OCI-LY3 (cell line): ENCODE measurements at regions not wholly inside any gene's neighbourhood (a gene's known extent, or its start where the extent isn't known, plus 50 kb on each side); places are given as distances from the start of the nearest gene placed in this dataset.

Experiments
- CTCF ChIP-seq: fragments of 200-600, 300-600 bp; sonication (generic); IDR thresholded peaks from 2 replicates; pipeline ENCODE4 v1.5.1; 2014; ENCODE audit warnings: antibody characterized with exemption, low read length, low read depth
- EZH2phosphoT487 ChIP-seq: fragments of 200-600 bp; shearing (Covaris generic); IDR thresholded peaks from 2 replicates; pipeline ENCODE4 v1.6.1; 2018; ENCODE audit warnings: antibody characterized with exemption, mixed run types, low read depth

GRCh38 chr22:44385781-44386180, 73.0 kb upstream of the SHISAL1 start:
- TF ChIP-seq EZH2phosphoT487 (no peak), CTCF (no peak)
